Epithelial cell of proximal tubule (primary cell): ENCODE measurements at regions not wholly inside any gene's neighbourhood (a gene's known extent, or its start where the extent isn't known, plus 50 kb on each side); places are given as distances from the start of the nearest gene placed in this dataset.

ENCODE experiments used
- DNase-seq: peaks from one replicate; pipeline ENCODE4 v3.0.0-alpha.2; 2011; ENCODE audit warnings: low read depth
- H3K4me3 ChIP-seq: 2 replicates; pipeline ENCODE4 v1.5.1; 2011; ENCODE audit warnings: low read depth, mild to moderate bottlenecking, low read length
- CTCF ChIP-seq: conservative IDR thresholded peaks from 2 replicates; pipeline ENCODE4 v1.5.1; 2012; ENCODE audit warnings: low read depth, mild to moderate bottlenecking, low read length

DNA sequence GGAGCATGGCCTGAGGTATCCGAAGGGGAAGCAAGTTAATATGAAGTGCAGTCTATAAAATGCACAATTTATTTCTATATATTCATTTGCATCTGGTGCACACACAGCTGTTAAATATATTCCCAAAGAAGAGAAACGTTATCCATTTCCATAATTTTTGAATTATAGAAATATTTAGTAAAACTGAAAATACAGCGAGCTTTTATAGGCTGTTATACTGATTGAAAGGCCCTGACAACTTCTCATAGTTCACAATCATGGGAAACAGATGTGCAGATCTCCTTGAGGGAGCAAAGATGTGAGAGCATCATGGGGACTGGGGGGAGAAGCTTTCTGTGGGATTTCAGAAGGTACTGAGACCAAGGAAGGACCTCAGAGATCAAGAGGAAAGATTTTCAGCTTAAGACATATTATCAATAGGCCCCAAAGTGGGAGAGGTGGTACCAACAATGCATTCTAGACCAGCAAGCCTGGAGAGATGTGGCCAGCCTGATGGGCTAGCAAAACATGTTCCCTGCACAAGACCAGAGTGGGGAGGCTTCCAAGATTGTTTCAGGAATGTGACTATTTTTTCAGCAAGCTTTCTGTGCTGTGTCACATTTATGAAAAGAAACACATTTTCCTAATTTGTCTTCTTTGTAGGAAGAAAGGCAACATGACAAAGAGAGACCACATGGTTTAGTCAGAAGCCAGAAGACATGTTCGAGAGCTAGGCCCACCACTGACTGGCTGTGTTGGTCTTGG lies 256.0 kb upstream of the SFRP2 start:
- no peak for DNase-seq
- H3K4me3 ChIP-seq, result no peak overlapping the region
- TF ChIP-seq CTCF, result no peak

DNA sequence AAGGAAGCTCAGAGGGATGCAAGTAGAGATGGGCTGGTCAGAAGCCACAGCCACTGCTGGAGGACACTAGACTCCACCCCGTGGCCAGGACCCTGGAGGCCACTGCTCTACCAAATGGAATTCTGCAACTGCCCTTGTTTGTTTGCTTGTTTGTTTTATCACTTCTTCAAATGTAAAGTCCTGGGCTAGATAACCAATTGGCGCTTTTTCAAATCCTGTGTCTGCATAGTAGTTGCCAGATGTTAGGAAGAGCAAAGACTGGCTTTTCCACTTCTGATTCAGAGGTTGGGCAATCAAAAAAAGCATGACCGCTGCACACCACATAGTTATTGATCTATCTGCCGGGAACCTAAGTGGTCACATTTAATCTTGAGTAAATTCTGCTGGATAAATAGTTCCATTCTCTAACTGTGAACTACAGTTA lies 255.2 kb upstream of the SFRP2 start:
- no peak overlapping the region for H3K4me3 ChIP-seq
- no peak for TF ChIP-seq CTCF
- no peak for DNase-seq

GRCh38 chr4:154041640-154042039 lies 252.8 kb upstream of the SFRP2 start:
- DNase-seq, result no peak
- TF ChIP-seq CTCF, result no peak
- no peak overlapping the region for H3K4me3 ChIP-seq

DNA sequence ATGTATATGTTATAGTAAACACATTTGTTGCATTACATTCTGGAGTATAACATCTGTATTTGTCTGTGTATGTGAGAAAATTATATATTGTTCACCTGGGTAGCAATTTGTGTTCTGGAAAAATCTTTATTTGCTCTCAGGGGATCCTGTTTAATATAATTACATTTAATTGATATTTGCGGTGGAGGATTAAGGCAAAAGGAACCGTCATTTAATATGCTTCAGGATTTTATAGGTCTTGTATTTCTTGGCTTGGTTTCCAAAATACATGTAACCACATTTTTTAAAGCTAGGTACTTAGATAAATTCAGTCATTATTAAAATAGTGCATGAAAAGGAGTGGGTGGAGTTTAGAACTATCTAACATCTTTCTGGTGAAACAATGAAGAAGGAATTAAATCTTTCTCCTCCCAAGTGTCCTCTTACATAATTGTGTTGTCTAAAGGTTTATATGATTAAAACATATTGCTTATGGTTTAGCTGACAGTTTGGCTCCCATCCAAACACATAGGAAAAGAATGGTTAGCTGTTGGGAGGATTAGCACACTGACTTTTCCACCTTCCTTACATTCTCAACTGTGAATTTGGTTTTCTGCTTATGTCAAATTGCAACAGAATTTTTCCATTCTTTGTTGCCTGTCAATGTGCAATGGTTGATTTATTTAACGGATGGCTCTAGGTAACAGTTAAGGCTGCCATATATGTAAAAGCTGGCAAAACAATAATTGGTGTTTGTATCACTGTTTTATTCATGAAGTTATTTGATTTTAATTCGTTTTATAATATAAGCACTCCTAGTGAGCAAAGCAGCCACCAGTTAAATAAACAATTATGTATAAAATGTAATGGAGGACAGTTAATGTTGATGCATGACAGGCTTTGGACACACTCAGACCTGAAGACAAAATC lies 250.8 kb upstream of the SFRP2 start:
- TF ChIP-seq CTCF, result no peak
- no peak overlapping the region for H3K4me3 ChIP-seq
- DNase-seq, result no peak

DNA sequence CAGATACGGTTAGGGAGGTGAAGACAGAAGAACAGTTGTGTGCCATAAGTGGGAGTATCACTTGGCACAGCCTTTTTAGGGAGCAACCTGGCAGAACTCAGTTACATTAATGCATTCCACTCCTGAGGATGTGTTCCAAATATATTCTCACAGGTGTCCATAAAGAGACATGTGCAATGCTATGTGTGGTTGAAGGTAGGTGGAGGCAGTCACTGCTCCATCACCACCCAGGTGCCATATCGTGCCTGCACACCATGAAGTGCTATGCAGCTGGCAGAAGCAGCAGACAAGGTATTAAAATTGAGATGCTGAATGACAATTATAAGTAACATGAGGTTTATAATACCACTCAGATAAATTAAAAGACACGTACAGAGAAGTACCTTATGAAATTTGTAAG lies 248.0 kb upstream of the SFRP2 start:
- H3K4me3 ChIP-seq, result no peak overlapping the region
- no peak for DNase-seq
- no peak for TF ChIP-seq CTCF

DNA sequence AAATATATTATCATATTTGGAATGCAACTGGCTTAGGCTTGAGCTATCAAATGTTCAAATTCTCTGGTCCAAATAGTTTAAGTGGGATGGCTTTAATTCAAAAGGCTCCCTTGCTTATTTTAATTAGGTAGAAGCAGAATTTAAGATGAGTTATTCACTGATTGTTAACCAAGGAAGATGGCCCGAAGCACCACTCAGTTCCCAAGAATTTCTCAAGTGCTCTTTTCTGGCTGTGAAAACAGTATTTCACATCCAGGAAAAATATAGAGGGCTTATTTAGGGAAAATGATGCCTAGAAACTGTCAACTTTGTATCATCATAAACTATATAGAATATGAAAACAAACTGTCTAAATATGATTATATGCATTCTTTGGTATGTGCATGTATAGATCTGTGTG lies 246.5 kb upstream of the SFRP2 start:
- TF ChIP-seq CTCF, result no peak
- H3K4me3 ChIP-seq, result no peak overlapping the region
- no peak for DNase-seq
